Lower lobe of right lung (tissue), 2 donors: ENCODE measurements at regions not wholly inside any gene's neighbourhood (a gene's known extent, or its start where the extent isn't known, plus 50 kb on each side); places are given as distances from the start of the nearest gene placed in this dataset.

ENCODE experiments used
- ATAC-seq, 2 donors: fragments of 200-7000 bp; cut with Tn5 transposase; one replicate each; pipeline ENCODE4 v1.9.1; 2020 to 2022; ENCODE audit warnings: mild to moderate bottlenecking in 2 of 2, moderate library complexity in 2 of 2
- DNase-seq: peaks from one replicate; pipeline ENCODE4 v3.0.0-alpha.2; 2020
- H3K27ac ChIP-seq: fragments of 200-600 bp; one replicate; pipeline ENCODE4 v1.8.0; 2022
- H3K27me3 ChIP-seq: fragments of 200-600 bp; one replicate; pipeline ENCODE4 v1.8.0; 2022; ENCODE audit warnings: low read depth
- H3K36me3 ChIP-seq: fragments of 200-600 bp; one replicate; pipeline ENCODE4 v1.8.0; 2022; ENCODE audit warnings: mild to moderate bottlenecking
- H3K4me1 ChIP-seq: fragments of 200-600 bp; one replicate; pipeline ENCODE4 v1.8.0; 2022
- H3K4me3 ChIP-seq: fragments of 200-600 bp; one replicate; pipeline ENCODE4 v1.8.0; 2022; ENCODE audit warnings: mild to moderate bottlenecking
- H3K9me3 ChIP-seq: fragments of 200-600 bp; one replicate; pipeline ENCODE4 v1.8.0; 2022
- intact Hi-C: fragments of 100-400 bp; cut with DNase I; formaldehyde crosslinking; loops from one replicate; pipeline ENCODE4 v1.11.0; 2022
- TF ChIP-seq, protein P1 (sequence below): fragments of 200-600 bp; IDR thresholded peaks from one replicate; pipeline ENCODE4 v1.8.0; 2022; ENCODE audit warnings: antibody characterized with exemption, mild to moderate bottlenecking
- donor health status: DM: no; HTN: yes; CAD: no; lungs with severe emphysema.

DNA sequence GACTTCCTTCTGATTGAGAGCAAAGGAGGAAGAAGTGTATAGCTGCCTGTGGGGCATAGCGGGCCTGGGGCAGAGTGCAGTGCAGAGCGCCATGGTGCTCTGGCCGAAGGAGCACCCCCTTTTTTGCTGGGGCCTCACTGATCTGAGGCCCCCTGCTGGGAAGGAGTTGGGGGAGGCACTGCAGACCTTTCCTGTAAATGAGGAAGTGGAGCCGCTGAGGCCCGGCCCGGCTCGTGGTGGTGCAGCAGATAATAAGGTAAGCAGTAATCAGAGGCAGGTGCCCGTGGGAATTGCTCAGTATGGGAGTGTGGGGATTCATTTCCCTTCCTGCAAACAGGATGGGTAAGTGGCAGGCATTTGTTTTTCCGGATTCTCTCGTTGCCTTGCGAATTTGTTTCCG is 373.7 kb upstream of the MKI67 start:
- no peaks in the 10 kb centered on the region for H3K27me3 ChIP-seq
- no peaks in the 10 kb centered on the region for H3K9me3 ChIP-seq
- intact Hi-C loops = no loop called here
- no peak for DNase-seq
- H3K27ac ChIP-seq = no peak overlapping the region
- H3K36me3 ChIP-seq = no peaks in the 10 kb centered on the region
- ATAC-seq = no peak
- TF ChIP-seq, protein P1, sequence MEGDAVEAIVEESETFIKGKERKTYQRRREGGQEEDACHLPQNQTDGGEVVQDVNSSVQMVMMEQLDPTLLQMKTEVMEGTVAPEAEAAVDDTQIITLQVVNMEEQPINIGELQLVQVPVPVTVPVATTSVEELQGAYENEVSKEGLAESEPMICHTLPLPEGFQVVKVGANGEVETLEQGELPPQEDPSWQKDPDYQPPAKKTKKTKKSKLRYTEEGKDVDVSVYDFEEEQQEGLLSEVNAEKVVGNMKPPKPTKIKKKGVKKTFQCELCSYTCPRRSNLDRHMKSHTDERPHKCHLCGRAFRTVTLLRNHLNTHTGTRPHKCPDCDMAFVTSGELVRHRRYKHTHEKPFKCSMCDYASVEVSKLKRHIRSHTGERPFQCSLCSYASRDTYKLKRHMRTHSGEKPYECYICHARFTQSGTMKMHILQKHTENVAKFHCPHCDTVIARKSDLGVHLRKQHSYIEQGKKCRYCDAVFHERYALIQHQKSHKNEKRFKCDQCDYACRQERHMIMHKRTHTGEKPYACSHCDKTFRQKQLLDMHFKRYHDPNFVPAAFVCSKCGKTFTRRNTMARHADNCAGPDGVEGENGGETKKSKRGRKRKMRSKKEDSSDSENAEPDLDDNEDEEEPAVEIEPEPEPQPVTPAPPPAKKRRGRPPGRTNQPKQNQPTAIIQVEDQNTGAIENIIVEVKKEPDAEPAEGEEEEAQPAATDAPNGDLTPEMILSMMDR = no peak
- H3K4me3 ChIP-seq = no peak overlapping the region
- no peaks in the 10 kb centered on the region for H3K4me1 ChIP-seq

DNA sequence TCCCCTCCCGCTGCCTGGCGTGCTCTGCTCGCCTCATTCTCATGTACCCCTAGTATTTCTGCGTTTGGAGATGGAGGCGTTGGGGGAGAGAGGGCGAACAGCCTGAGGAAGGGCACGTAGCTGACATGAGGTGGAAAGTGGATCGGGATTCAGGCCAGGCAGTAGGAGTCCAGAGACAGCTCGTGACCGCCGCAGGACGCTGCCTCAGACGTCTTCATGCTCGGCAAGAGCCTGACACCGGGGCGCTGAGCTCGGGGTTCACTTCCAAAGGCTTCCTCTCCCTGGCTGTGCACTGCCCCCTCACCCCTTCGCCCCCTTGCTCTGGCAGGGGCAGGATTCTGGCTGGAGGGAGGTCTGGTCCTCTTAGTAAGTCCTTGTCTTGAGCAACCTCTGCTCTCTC is 374.4 kb upstream of the MKI67 start:
- Histone ChIP-seq H3K4me3 (no peak overlapping the region), H3K36me3 (no peaks in the 10 kb centered on the region), H3K9me3 (no peaks in the 10 kb centered on the region), H3K4me1 (no peaks in the 10 kb centered on the region), H3K27ac (no peak overlapping the region), H3K27me3 (peaks cover 4% of the 10 kb centered on the region)
- DNase-seq = no peak
- intact Hi-C loops = no loop called here
- TF ChIP-seq, protein P1 = no peak
- no peak for ATAC-seq

DNA sequence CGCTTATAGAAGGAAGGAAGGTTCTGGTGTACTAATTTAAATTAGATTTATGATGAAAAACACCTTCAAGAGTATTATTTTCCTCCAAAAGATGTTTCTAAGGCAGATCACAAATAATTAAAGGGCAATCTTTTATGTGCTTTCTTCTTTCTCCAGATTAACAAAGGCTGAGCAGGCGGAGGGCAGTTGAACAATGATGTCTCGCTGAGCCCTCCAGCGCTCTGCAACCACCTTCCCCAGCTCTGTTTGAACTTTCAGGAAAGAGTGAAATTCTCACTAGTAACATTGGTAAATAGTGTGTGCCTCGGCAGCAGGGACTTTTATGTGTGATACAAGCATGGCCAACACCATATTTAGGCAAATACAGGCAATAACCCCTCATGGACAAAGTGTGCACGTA is 379.1 kb upstream of the MKI67 start:
- Histone ChIP-seq H3K4me3 (no peak overlapping the region), H3K27me3 (peaks cover 8% of the 10 kb centered on the region), H3K27ac (no peak overlapping the region), H3K9me3 (no peaks in the 10 kb centered on the region), H3K36me3 (no peaks in the 10 kb centered on the region), H3K4me1 (no peaks in the 10 kb centered on the region)
- DNase-seq = no peak
- TF ChIP-seq, protein P1 = no peak
- ATAC-seq = no peak
- intact Hi-C loops = no loop called here

DNA sequence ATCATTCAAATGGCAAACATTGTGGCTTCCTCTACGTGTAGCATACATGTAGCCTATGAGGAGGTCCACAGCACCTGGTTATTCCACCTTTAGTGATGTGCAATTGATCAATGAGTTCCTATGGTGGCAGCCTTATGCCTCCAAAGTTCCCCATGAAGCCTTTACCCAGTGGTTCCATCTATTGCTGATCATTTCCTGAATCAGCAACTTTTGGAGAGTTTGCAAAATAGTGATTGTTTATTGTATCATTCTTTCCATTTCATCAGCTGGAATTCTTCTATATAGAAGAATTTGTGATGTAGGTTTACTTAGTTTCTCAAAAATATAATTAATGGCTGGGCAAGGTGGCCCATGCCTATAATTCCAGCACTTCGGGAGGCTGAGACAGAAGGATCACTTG is 380.2 kb upstream of the MKI67 start:
- Histone ChIP-seq H3K9me3 (no peaks in the 10 kb centered on the region), H3K27me3 (peaks cover 8% of the 10 kb centered on the region), H3K4me3 (no peak overlapping the region), H3K4me1 (no peaks in the 10 kb centered on the region), H3K36me3 (no peaks in the 10 kb centered on the region), H3K27ac (no peak overlapping the region)
- ATAC-seq (no peak), DNase-seq (no peak)
- TF ChIP-seq, protein P1 = no peak
- intact Hi-C loops = no loop called here

DNA sequence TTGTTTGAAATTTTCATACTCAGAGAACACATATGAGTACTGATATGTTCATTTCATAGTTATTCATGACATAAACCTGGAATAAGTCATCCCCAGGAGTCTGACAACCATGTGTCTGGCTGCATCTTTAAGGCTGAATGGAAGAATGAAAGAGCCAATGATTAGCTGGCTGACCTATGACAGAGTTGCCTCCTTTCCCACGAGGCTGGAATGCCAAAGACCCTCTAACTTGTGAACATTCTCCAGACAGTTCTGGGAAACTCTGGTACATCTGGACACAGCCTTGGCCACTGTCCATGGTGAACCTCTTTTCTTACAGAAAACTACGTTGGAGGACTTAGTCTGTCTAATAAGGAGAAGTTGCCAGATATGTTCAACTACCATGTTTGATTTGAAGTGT is 380.8 kb upstream of the MKI67 start:
- Histone ChIP-seq H3K27me3 (peaks cover 8% of the 10 kb centered on the region), H3K9me3 (no peaks in the 10 kb centered on the region), H3K27ac (no peak overlapping the region), H3K4me1 (no peaks in the 10 kb centered on the region), H3K4me3 (no peak overlapping the region), H3K36me3 (no peaks in the 10 kb centered on the region)
- TF ChIP-seq, protein P1 = no peak
- no peak for ATAC-seq
- intact Hi-C loops = no loop called here
- no peak for DNase-seq

DNA sequence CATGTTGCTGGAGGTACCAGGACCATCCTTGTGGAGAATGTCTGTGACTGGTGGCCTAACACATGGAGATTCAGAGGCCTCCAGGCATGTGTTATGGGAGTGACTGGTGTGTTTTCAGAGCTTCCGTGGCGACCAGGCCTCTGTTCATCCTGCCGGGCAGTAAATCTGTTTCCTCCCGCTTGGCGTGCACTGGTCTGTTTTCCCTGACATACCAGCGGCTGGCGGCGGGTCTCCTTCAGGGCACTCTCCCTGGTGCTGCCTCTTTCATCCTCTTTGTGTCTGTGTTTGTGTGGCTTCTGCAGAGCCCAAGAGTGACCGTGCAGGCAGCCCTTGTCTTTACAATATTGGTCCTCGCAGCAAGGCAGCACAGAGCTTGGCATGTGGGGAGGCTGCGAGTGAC is 385.1 kb upstream of the MKI67 start:
- no peak for DNase-seq
- ATAC-seq = no peak

More for the DNA sequence above, 385.1 kb upstream of the MKI67 start:
- no peak overlapping the region for H3K27ac ChIP-seq
- no peaks in the 10 kb centered on the region for H3K36me3 ChIP-seq
- H3K4me1 ChIP-seq = no peaks in the 10 kb centered on the region
- intact Hi-C loops = no loop called here
- no peak overlapping the region for H3K4me3 ChIP-seq
- TF ChIP-seq, protein P1 = no peak
- H3K9me3 ChIP-seq = no peaks in the 10 kb centered on the region
- H3K27me3 ChIP-seq = peaks cover 4% of the 10 kb centered on the region
